ES-I3 (cell line): ENCODE measurements at regions not wholly inside any gene's neighbourhood (a gene's known extent, or its start where the extent isn't known, plus 50 kb on each side); places are given as distances from the start of the nearest gene placed in this dataset.
"Not testable (repeated sequence)": the region's sequence is repeated elsewhere in the genome, so short reads cannot be mapped to it uniquely, and the experiment has no call there.

Experiments
- H3K36me3 ChIP-seq: 2 replicates; pipeline ENCODE4 v1.6.1; 2013; ENCODE audit warnings: mild to moderate bottlenecking, low read length, control low read depth, moderate library complexity; ENCODE audit not compliant: insufficient read depth
- H3K4me1 ChIP-seq: 2 replicates; pipeline ENCODE4 v1.6.1; 2013; ENCODE audit warnings: mild to moderate bottlenecking, control low read depth, low read length; ENCODE audit not compliant: insufficient read depth
- H3K9ac ChIP-seq: 2 replicates; pipeline ENCODE4 v1.6.1; 2013; ENCODE audit warnings: low read depth, mild to moderate bottlenecking, low read length, moderate library complexity
- H3K9me3 ChIP-seq: 2 replicates; pipeline ENCODE4 v1.6.1; 2013; ENCODE audit warnings: mild to moderate bottlenecking, low read length, moderate library complexity; ENCODE audit not compliant: control insufficient read depth, insufficient read depth

GRCh38 chr20:57987659-57988058 is 240.8 kb downstream of the ANKRD60 start:
- 0 out of 2 replicates have a peak, but pooled peaks cover 2% of the 10 kb centered on the region for H3K4me1 ChIP-seq
- no peaks in the 10 kb centered on the region for H3K36me3 ChIP-seq
- H3K9me3 ChIP-seq: no peaks in the 10 kb centered on the region; the same call in 1 of the 2 replicates
- H3K9ac ChIP-seq: no peak overlapping the region

- no peaks in the 10 kb centered on the region for H3K36me3 ChIP-seq
- H3K4me1 ChIP-seq: 0 out of 2 replicates have a peak, but pooled peaks cover 2% of the 10 kb centered on the region
- no peaks in the 10 kb centered on the region; the same call in 1 of the 2 replicates for H3K9me3 ChIP-seq
- no peak overlapping the region for H3K9ac ChIP-seq
These were observed 241.8 kb downstream of the ANKRD60 start for GRCh38 chr20:57986666-57987065.

GRCh38 chr20:57985278-57985677 is 243.2 kb downstream of the ANKRD60 start:
- Histone ChIP-seq H3K4me1 (peaks cover 6% of the 10 kb centered on the region), H3K36me3 (no peaks in the 10 kb centered on the region), H3K9me3 (no peaks in the 10 kb centered on the region; the same call in 1 of the 2 replicates), H3K9ac (no peak overlapping the region)

- Histone ChIP-seq H3K9me3 (no peaks in the 10 kb centered on the region), H3K9ac (no peak overlapping the region), H3K36me3 (no peaks in the 10 kb centered on the region), H3K4me1 (peaks cover 11% of the 10 kb centered on the region)
These were observed 245.4 kb downstream of the ANKRD60 start for GRCh38 chr20:57983082-57983481.

GRCh38 chr20:57980506-57980905 is 247.9 kb downstream of the ANKRD60 start:
- Histone ChIP-seq H3K4me1 (peaks cover 11% of the 10 kb centered on the region), H3K9ac (no peak overlapping the region), H3K36me3 (no peaks in the 10 kb centered on the region), H3K9me3 (no peaks in the 10 kb centered on the region)

GRCh38 chr20:57977569-57977968 is 250.9 kb downstream of the ANKRD60 start:
- Histone ChIP-seq H3K36me3 (no peaks in the 10 kb centered on the region), H3K4me1 (peaks cover 8% of the 10 kb centered on the region), H3K9me3 (no peaks in the 10 kb centered on the region), H3K9ac (no peak overlapping the region)

- Histone ChIP-seq H3K9ac (no peak overlapping the region), H3K4me1 (peaks cover 8% of the 10 kb centered on the region), H3K9me3 (no peaks in the 10 kb centered on the region), H3K36me3 (no peaks in the 10 kb centered on the region)
These were observed 251.3 kb downstream of the ANKRD60 start for GRCh38 chr20:57977141-57977540.

- no peak overlapping the region for H3K9ac ChIP-seq
- H3K4me1 ChIP-seq: peaks cover under 1% of the 10 kb centered on the region
- no peaks in the 10 kb centered on the region for H3K9me3 ChIP-seq
- H3K36me3 ChIP-seq: no peaks in the 10 kb centered on the region
These were observed 253.6 kb downstream of the ANKRD60 start for GRCh38 chr20:57974863-57975262.

- H3K4me1 ChIP-seq: no peaks in the 10 kb centered on the region
- H3K36me3 ChIP-seq: no peaks in the 10 kb centered on the region
- no peak overlapping the region for H3K9ac ChIP-seq
- H3K9me3 ChIP-seq: no peaks in the 10 kb centered on the region
These were observed 254.6 kb downstream of the ANKRD60 start for GRCh38 chr20:57973886-57974285.

- not testable (repeated sequence) for H3K36me3 ChIP-seq, H3K4me1 ChIP-seq, H3K9me3 ChIP-seq, H3K9ac ChIP-seq
These were observed 256.9 kb downstream of the ANKRD60 start for GRCh38 chr20:57971583-57971982.

GRCh38 chr20:57970856-57971255 is 257.6 kb downstream of the ANKRD60 start:
- Histone ChIP-seq H3K9me3 (no peaks in the 10 kb centered on the region), H3K9ac (no peak overlapping the region), H3K36me3 (no peaks in the 10 kb centered on the region), H3K4me1 (no peaks in the 10 kb centered on the region)

GRCh38 chr20:57970116-57970515 is 258.3 kb downstream of the ANKRD60 start:
- no peaks in the 10 kb centered on the region for H3K9me3 ChIP-seq

GRCh38 chr20:57968120-57968519 is 258.3 kb upstream of the PMEPA1 start:
- Histone ChIP-seq H3K36me3 (no peaks in the 10 kb centered on the region), H3K4me1 (no peaks in the 10 kb centered on the region), H3K9me3 (no peaks in the 10 kb centered on the region), H3K9ac (no peak overlapping the region)

More at GRCh38 chr20:57970116-57970515, 258.3 kb downstream of the ANKRD60 start:
- Histone ChIP-seq H3K9ac (no peak overlapping the region), H3K36me3 (no peaks in the 10 kb centered on the region), H3K4me1 (no peaks in the 10 kb centered on the region)

- Histone ChIP-seq H3K9me3 (no peaks in the 10 kb centered on the region), H3K4me1 (no peaks in the 10 kb centered on the region), H3K36me3 (no peaks in the 10 kb centered on the region), H3K9ac (no peak overlapping the region)
These were observed 257.5 kb upstream of the PMEPA1 start for GRCh38 chr20:57967364-57967763.

- H3K4me1 ChIP-seq: no peaks in the 10 kb centered on the region
- H3K9ac ChIP-seq: no peak overlapping the region
- H3K9me3 ChIP-seq: no peaks in the 10 kb centered on the region
These were observed 256.8 kb upstream of the PMEPA1 start for GRCh38 chr20:57966620-57967019.

GRCh38 chr20:57965441-57965840 is 255.6 kb upstream of the PMEPA1 start:
- Histone ChIP-seq H3K36me3 (no peaks in the 10 kb centered on the region), H3K9ac (no peak overlapping the region), H3K9me3 (no peaks in the 10 kb centered on the region), H3K4me1 (no peaks in the 10 kb centered on the region)

More at GRCh38 chr20:57966620-57967019, 256.8 kb upstream of the PMEPA1 start:
- no peaks in the 10 kb centered on the region for H3K36me3 ChIP-seq
